ENCODE measurements at regions not wholly inside any gene's neighbourhood (a gene's known extent, or its start where the extent isn't known, plus 50 kb on each side); places are given as distances from the start of the nearest gene placed in this dataset.

DNA sequence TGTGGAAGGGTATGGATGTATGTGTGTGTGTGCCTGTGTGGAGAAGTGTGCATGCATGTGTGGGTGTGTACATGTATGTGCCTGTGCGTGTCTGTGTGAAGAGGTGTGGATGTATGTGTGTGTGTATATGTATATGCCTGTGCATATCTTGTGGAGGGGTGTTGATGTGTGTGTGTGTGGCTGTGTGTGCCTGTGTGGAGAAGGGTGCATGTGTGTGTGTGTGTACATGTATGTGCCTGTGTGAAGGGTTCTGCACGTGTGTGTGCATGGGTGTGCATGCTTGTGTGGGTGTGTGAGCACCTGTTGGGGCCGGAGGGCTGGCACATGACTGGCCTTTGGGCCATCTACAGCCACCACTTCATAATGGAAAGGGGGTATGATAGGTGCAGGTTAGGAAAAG, 291.4 kb downstream of the IRX2 start:
- ATAC-seq: no peak
- no peak for DNase-seq (ENCODE audit: low spot score)

DNA sequence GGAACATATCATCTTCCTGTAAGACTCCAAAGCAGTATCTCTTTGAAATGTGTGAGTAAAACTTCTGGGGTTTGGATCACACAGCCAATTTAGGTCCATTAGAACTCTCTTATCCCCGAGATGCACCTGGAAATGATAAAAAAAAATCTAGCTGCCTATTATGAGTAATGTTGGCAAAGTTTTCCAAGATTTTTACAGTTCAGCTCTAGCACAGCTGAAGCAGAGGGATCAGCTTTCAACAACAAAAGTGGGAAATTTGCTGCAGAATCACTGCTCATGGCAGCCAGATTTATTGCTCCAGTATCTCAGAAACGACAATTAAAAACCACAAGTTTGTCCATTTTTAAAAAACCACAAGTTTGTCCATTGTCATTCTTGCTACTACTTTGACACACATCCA, 292.2 kb downstream of the IRX2 start:
- ATAC-seq: no peak
- DNase-seq (ENCODE audit: low spot score): no peak

DNA sequence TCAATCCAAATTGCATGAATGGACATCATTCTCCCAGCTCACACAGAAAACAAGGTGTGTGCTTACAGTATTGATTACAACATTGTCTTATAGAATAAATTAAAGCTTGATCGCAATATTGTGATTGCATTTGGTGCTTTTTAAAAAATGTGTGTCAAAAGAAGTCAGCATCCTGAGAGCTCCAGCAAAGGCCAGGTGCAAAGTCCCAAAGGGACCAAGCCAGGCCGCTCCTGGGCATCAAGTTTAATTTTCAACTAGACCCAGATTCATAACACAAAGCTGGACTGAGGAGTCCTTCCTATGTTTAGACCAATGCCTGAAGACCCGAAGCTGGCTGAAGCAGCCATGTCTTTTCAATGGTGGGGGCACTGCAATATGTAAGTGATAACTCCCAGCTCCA, 295.6 kb downstream of the IRX2 start:
- DNase-seq (ENCODE audit: low spot score): no peak
- no peak for ATAC-seq

DNA sequence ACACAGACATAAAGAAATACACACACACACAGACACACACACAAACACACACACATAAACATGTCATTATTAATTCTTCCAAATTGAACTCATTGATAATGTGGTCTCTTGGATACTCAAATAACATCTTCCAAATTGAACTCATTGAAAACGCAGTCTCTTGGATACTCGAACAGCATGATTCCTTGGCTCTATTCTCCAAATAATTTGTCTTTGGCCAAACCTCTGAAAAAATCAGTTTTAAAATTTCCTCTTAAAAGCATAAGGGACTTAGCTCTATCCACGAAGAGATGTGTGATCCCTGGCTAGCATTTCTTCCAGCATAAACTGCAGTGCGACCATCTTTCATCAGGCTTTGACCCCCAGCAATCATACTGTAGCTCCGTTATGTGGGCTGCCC, 296.6 kb downstream of the IRX2 start:
- DNase-seq (ENCODE audit: low spot score): no peak
- ATAC-seq: no peak

DNA sequence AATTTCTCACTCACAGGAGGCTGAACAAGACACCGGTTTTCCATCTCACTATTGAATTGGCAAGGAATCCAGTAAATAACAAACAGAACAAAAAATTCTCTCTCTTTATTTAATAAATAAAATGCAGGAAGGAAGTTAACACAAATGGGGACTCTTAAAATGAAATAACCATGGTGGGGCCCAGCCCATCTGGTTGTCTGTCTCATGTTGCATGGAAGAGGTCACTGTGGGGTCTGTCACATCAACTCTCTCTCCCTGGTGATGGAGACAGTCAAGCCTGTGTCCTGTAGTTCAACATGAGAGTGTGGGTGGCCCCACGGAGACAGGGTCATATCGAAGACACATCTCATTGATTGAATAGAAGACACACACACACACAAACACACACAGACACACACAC, 297.7 kb downstream of the IRX2 start:
- no peak for ATAC-seq
- no peak for DNase-seq (ENCODE audit: low spot score)

DNA sequence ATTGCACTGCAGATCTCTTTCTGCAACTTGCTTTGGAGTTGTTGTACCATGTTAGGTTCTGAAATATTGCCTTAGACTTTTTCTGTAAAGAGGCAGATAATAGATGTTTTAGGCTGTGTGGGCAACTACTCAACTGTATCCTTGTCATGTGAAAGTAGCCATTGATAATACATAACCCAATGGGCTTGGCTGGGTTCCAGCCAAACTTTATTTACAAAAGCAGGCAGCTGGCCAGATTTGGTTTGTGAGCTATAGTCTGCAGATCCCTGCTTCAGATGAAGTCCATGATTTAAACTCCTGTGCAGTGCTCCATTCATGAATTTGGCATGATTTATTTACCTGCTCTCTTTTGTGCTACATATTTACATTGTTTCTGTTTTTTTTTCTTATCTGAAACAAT, 300.4 kb downstream of the IRX2 start:
- DNase-seq (ENCODE audit: low spot score) (no peak), ATAC-seq (no peak)

DNA sequence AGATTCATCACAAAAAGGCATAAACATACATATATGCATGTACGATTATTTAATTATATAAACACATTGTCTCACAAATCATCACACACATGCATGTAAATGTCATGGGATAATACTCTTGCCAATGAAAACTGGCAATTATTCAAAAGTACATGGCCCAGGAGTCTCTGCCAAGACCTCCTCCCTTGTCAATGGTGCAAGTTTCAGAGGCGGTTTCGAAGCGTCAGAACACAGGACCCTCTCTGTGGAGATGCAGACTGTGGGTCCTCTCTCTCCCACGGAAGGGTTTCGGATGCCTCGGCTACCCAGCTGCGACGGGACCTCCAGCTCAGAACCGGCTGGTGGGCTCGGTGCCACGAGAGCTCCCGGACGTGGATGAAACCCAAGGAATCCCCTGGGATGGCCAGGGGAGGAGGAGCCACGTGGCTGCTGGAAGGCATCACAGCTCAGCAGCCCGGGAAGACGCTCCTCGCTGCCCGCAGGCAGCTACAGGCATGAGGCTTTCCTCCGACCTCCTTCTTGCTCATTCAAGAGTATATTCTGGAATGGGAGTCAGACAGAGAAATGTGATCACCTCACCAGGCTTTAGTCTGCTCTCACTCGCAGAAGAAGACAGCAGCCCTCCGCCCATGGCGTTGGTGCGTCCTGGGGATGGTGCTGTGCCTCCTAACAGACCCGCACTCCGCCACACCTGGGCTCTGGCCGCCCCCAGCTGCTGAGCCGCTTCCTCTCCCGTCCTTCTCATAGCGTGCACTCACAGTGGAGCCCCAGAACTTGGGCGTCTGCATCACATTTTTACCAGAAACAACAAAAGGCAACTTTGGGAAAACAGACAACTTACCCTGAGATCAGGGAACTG, 308.8 kb downstream of the IRX2 start:
- ATAC-seq: no peak
- no peak for DNase-seq (ENCODE audit: low spot score)

DNA sequence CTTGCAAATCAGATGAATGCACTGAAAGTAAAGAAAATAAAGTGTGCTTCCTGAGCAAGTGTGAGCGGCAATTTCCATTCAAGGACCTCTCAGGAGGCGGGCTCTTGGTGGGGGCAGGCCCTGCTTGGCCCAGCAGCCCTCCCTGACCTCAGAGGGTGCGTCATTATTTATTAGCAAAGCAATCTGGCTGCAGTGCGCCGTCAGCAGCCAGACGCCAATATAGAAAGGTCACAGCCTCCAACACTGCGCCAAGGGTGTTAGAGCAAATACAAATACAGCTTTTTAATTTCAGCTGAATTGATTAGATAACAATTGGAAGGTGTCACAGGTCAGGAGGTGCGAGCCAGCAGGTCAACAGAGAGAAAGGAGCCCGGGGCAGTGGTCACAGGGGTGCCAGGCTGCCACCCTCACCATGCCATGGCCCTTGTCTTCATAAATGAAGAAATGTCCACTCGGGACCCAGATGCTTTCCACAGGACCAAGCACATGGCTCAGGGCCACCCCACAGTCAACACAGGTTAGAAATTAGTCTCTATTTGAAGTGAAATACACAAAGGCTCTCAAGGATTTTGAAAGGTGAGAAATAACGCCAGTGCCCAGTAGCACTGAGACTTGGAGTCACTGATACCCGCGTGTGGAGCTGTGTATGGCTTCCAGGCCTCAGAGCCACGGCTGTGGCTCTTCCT, 309.8 kb downstream of the IRX2 start:
- no peak for ATAC-seq

DNA sequence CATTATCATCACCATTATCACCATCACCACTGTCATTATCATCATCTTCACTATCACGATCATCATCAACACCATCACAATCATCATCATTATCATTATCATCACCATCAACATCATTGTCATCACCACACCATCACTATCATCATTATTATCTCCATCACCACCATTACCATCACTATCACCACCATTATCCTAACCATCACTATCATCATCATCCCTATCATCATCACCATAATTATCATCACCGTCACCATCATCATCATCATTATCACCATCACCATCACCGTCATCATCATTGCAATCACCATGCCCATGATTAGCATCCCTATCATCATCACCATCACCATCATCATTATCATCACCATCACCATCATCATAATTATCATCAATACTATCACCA, 311.9 kb downstream of the IRX2 start:
- no peak for ATAC-seq
- no peak for DNase-seq (ENCODE audit: low spot score)

More for the DNA sequence above, 309.8 kb downstream of the IRX2 start:
- no peak for DNase-seq (ENCODE audit: low spot score)

DNA sequence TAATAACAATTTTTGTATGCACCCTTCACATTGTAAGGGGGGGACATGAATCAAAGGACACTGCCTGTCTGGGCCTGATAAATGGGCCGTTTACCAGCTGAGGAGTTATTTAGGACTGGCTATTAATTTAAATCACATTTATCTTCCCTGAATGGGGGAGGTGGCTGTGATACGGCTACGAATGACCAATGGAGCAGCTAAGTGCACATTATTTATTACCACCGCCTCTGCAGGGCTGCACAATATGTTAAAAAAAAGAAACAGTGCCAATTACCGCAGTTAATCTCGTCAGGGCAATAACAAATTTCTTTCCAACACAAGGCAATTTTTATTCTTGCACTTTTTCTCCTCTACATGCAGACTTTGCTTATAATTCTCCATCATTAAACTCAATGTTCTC, 318.4 kb downstream of the IRX2 start:
- no peak for DNase-seq (ENCODE audit: low spot score)

DNA sequence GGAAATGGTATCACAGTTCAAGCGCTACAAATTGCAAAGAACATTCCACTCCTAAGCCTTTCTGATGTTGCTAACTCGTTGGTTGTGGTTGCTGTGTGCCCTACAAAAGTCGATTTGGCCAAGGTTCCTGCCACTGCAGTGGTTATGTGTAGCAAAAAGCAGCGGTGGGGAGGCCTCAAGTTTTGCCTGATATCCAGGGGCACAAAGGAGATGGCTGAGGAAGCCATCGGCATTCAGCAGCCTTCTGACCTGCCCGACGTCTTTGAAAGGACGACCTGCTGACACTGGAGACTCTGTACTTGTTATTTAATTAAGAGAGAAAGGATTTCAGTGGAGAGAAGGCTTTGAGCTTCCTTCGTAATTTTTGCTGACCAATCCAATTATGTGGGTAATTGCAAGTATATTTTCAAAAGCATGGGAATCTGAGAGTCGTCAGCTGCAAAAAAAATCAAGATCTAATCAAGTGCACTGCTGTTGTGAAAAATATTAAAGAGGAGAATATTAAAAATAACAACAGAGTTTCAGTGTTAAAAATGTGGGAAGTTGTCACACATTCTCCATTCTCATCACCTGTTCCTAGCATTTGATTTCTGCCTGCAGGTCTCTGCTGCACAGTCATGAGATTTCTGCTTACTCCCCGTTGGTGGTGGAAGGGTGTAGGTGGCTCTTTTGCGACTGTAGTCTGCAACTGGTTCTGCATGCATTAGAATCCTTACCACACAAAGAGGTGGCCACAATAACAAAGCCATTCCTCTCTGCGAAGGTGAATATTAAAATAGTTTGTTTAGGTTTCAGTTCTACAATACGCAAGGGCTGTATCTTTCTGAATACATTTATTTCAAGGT, 319.2 kb downstream of the IRX2 start:
- ATAC-seq (no peak), DNase-seq (ENCODE audit: low spot score) (no peak)

More for the DNA sequence above, 318.4 kb downstream of the IRX2 start:
- no peak for ATAC-seq

DNA sequence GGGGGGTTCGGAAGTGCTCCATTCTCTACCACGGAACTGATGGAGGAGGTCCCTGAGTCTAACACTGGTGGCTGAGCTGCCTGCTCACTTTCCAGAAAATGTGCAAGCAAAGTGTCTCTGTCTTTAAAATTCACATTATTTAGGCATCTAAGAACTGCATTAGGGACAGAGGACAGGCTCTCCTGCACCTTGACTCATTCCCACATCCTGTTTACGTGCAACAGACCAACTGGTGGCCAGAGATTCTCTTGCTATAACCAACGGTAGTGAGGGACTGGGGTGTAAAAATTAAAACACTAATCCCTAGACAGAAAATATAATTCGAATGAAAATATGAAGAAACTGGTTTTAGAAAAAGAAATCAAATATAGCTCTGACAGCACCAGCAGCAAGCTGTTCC, 320.9 kb downstream of the IRX2 start:
- ATAC-seq (no peak), DNase-seq (ENCODE audit: low spot score) (no peak)

DNA sequence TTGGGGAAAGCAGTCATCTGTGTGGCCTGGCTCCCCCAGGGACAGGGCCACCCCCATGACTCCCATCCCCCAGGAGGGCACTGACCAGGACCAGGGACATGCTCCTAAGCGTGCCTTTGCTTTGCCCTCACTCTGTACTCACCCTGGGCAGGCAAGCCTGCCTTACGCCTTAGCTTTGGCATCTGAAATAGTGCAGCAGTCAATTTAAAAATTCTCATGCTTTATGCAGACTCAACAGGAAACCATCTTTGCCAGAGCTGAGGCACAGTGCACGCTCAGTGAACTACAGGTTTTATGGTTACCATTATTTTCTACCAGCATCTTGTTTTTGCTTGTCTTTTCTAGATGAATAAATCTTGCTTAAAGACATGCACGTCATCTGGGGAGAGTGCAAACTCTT, 323.5 kb downstream of the IRX2 start:
- ATAC-seq: no peak

DNA sequence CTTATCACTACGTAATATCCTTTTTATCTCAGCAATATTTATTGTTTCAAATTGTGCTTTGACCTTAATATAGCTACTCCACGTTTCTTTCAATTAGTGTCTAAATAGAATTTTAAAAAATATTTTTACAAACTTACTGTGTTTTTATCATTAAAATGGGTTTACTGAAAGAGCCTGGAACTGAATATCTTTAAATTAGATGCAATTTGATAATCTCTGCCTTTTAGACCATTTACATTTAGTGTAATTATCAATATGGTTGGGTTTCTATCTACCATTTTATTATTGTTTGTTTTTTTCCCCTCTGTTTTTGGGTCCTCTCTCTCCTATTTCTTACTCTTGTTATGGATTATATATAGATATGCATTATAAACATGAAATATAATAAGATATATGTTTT, 327.8 kb downstream of the IRX2 start:
- no peak for DNase-seq (ENCODE audit: low spot score)
- ATAC-seq: no peak

More for the DNA sequence above, 323.5 kb downstream of the IRX2 start:
- DNase-seq (ENCODE audit: low spot score): no peak

DNA sequence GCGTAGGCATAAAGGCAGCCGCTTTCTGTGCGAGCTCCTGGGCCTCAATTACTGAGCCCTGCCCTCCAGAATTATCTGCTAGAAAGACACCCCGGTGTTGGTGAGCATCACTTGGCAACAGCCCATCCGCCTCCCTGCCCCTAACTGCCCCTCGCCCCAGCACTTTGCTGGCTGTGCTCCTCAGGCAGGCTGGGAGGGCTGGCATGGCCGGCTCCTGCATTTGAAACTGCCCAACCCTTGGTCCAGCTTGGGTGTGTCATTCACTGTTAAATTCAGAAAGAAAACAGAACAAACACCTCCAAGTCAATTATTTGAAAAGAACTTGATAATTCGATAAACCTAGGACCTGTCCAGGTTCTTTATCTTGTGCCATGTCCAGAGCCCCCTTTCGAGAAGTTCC, 334.2 kb downstream of the IRX2 start:
- DNase-seq (ENCODE audit: low spot score): no peak
- ATAC-seq: no peak

DNA sequence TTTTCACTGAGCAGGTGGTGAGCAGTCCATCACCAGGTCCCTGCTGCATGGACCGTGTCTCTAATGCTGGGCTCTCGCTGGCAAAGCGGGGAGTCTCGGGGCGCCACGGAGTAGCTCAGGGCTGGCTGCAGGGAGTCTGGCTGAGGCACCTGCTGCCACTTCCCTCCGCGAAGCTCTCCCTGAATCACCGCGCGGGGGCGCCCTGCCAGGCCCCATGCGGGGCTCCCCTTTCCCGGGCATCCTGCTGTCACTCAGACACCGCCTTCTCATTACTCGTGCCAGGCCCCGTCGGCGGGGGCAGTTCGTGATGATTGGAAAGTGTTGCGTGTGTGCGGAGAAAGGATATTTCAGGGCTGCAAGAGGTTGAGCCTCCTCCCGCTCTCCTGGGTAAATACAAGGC, 335.8 kb downstream of the IRX2 start:
- no peak for DNase-seq (ENCODE audit: low spot score)
- ATAC-seq: no peak

DNA sequence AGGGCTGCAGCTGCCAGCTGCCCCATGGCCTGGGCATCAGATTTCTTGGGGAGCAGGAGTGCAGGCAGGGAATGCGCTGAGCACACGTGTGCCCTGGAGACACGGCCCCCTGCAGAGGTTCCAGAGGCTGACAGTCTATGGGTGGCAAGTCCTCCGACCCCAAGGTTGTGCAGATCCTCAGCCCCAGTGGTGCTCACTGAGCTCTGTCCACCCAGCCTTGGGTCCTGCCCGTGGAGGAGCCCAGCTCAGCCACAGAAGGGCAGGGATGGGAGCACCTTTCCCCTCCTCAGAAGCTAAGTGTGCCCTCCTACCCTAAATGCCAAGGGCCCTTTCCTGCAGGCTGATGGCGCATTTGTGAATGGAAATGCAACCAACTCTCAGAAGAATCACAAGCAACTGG, 341.0 kb downstream of the IRX2 start:
- ATAC-seq (no peak), DNase-seq (ENCODE audit: low spot score) (no peak)

DNA sequence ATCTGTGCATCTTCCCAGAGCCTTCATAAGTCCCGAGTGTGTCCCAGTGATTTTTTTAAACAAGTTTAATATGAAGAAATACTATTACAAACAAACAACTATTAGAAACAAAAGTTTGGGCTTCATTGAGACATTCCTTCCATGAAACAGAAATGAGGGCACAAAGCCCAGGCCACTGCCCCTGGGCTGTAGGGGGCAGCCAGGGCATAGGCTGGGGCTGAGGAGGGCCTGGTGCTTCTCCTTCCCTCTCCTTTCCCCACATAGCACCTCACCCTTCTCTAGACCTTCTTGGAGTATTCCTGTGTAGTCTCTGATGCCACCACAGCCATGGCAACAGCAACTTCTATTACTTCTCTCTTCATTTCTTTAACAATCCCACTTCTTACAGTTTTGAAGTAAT, 348.2 kb downstream of the IRX2 start:
- DNase-seq (ENCODE audit: low spot score): no peak
- no peak for ATAC-seq

DNA sequence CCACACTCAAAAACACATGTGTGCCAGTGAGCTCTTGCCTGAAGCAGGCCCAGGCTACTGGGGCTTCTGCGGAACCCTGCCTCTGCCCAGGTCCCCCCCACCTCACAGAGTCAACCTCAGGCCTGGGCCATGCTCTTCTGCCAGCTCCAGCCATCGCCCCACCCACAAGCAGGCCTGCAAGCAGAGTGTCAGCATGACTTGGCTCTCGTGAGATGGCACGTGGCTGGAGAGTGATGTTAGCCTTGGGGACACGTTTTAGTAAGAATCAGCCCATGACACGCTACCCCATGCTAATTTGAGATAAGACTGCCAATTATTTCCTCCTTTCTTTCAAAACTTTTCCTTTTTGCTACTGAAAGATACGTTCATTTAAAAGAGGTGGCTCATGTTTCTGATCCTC, 351.7 kb downstream of the IRX2 start:
- ATAC-seq: no peak
- DNase-seq (ENCODE audit: low spot score): peak; percentile 15

DNA sequence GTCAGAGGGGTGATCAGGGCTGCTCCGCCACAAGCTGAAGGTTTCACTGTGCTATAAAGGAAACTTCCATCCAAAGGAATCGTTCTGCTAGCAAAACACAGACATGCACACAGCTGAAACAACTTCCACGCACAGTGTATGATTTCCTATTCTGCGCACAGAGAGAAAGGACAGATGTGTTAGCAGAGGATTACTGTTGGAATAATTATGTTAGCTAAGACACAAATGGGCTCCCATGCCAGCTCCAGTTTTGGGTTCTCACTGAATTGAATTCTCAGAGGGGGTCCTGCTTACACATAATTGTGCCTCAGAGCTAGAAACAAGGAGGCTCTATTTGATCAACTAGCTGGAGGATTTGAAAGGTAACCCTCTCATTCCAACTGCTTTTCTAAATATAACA, 352.4 kb downstream of the IRX2 start:
- DNase-seq (ENCODE audit: low spot score) (no peak), ATAC-seq (no peak)

DNA sequence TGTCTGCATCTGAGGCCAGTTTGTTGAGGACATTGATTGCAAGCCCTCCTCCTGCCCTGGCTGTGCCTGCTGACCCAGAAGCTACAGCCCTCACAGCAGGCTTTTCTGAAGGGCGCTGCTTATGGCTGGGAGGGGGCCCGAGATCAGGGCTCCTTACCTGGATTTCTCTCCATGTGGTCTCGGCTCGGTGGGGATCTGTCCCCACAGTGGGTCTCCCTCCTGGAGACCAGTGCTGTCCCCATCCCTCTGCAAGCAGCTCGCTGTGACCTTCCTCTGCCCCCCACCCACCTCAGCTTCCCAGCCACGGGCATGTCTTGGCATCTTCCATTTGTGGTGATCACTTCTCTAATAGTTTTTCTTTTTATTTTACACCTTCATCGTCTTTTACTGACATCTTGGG, 357.9 kb downstream of the IRX2 start:
- ATAC-seq (no peak), DNase-seq (ENCODE audit: low spot score) (no peak)

DNA sequence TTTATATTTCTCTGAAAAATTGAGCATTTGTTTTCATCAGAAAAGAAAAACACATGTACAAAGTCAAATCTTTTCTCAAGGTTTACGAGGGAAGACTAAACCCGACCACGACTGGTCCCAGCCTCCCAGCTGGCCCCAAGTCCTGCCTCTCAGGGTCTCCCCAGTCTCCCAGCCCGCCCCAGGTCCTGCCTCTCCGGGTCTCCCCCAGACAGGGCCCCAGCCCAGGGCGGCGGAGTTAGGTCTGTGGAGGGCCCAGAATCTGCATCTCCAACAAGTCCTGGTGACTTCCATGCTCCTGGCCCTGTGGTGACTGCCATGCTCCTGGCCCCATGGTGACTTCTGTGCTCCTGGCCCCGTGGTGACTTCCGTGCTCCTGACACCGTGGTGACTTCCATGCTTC, 359.9 kb downstream of the IRX2 start:
- ATAC-seq (no peak), DNase-seq (ENCODE audit: low spot score) (no peak)
